ENCODE measurements at regions not wholly inside any gene's neighbourhood (a gene's known extent, or its start where the extent isn't known, plus 50 kb on each side); places are given as distances from the start of the nearest gene placed in this dataset.

GRCh38 chr15:35246451-35246850 is 161.4 kb upstream of the NANOGP8 start:
- no peak for TF ChIP-seq SMC3 (conservative IDR thresholded peaks at IDR 0.05; ENCODE audit: poor library complexity)
- no peak for TF ChIP-seq CTCF (IDR thresholded peaks at IDR 0.05; ENCODE audit: poor library complexity, severe bottlenecking)

Data from neural cell (in vitro differentiated cells).